Mesendoderm (in vitro differentiated cells): ENCODE measurements at regions not wholly inside any gene's neighbourhood (a gene's known extent, or its start where the extent isn't known, plus 50 kb on each side); places are given as distances from the start of the nearest gene placed in this dataset.

Source experiments
- DNase-seq: peaks from one replicate; pipeline ENCODE4 v3.0.0; 2013
- H2AK5ac ChIP-seq: 2 replicates; pipeline ENCODE4 v1.6.1; 2013; ENCODE audit warnings: low read length, inconsistent platforms
- H2BK120ac ChIP-seq: 2 replicates; pipeline ENCODE4 v1.6.1; 2013; ENCODE audit warnings: low read depth, mild to moderate bottlenecking, low read length, moderate library complexity, mixed read lengths
- H2BK15ac ChIP-seq: replicated peaks from 2 replicates; pipeline ENCODE4 v1.6.1; 2013; ENCODE audit warnings: low read depth, mild to moderate bottlenecking, moderate library complexity
- H2BK5ac ChIP-seq: 2 replicates; pipeline ENCODE4 v1.6.1; 2013; ENCODE audit warnings: low read length, inconsistent platforms
- H3K18ac ChIP-seq: 2 replicates; pipeline ENCODE4 v1.6.1; 2013; ENCODE audit warnings: mild to moderate bottlenecking, low read length, mixed read lengths
- H3K23ac ChIP-seq: one replicate; pipeline ENCODE4 v1.6.1; 2013; ENCODE audit warnings: low read length
- H3K27ac ChIP-seq: 2 replicates; pipeline ENCODE4 v1.5.1; 2013; ENCODE audit warnings: low read depth, mild to moderate bottlenecking, inconsistent platforms, low read length, moderate library complexity
- H3K27me3 ChIP-seq: 2 replicates; pipeline ENCODE4 v1.6.1; 2013; ENCODE audit warnings: low read length, control low read depth, mild to moderate bottlenecking, inconsistent platforms; ENCODE audit not compliant: insufficient read depth, poor library complexity
- H3K36me3 ChIP-seq: 2 replicates; pipeline ENCODE4 v1.6.1; 2013; ENCODE audit warnings: low read length, inconsistent platforms; ENCODE audit not compliant: control insufficient read depth, insufficient read depth
- H3K4ac ChIP-seq: one replicate; pipeline ENCODE4 v1.6.1; 2013; ENCODE audit warnings: low read depth, mild to moderate bottlenecking, low read length, moderate library complexity
- H3K4me1 ChIP-seq: 2 replicates; pipeline ENCODE4 v1.6.1; 2013; ENCODE audit warnings: low read depth, low read length, inconsistent platforms; ENCODE audit not compliant: control insufficient read depth
- H3K4me2 ChIP-seq: 2 replicates; pipeline ENCODE4 v1.6.1; 2013; ENCODE audit warnings: low read length
- H3K4me3 ChIP-seq: 2 replicates; pipeline ENCODE4 v1.5.1; 2013; ENCODE audit warnings: mild to moderate bottlenecking, low read length
- H3K56ac ChIP-seq: one replicate; pipeline ENCODE4 v1.6.1; 2013; ENCODE audit warnings: low read length
- H3K79me1 ChIP-seq: 2 replicates; pipeline ENCODE4 v1.6.1; 2013; ENCODE audit warnings: low read length, inconsistent platforms
- H3K79me2 ChIP-seq: 2 replicates; pipeline ENCODE4 v1.6.1; 2013; ENCODE audit warnings: mild to moderate bottlenecking, low read length; ENCODE audit not compliant: control insufficient read depth, insufficient read depth
- H3K9ac ChIP-seq: 2 replicates; pipeline ENCODE4 v1.6.1; 2013; ENCODE audit warnings: low read length, inconsistent platforms
- H4K5ac ChIP-seq: one replicate; pipeline ENCODE4 v1.6.1; 2013; ENCODE audit warnings: low read length
- H4K8ac ChIP-seq: one replicate; pipeline ENCODE4 v1.6.1; 2013; ENCODE audit warnings: low read depth, mild to moderate bottlenecking, control low read depth, low read length, moderate library complexity
- WGBS: extraction: QIAGEN DNeasy Blood & Tissue Kit; methylation state at CpG from one replicate; pipeline ENCODE4 v1.1.7; 2013; ENCODE audit warnings: low lambda C conversion rate, missing lambda C conversion rate; ENCODE audit not compliant: insufficient coverage; ENCODE audit errors: extremely low coverage; 5-methylcytosine and 5-hydroxymethylcytosine counted together

DNA sequence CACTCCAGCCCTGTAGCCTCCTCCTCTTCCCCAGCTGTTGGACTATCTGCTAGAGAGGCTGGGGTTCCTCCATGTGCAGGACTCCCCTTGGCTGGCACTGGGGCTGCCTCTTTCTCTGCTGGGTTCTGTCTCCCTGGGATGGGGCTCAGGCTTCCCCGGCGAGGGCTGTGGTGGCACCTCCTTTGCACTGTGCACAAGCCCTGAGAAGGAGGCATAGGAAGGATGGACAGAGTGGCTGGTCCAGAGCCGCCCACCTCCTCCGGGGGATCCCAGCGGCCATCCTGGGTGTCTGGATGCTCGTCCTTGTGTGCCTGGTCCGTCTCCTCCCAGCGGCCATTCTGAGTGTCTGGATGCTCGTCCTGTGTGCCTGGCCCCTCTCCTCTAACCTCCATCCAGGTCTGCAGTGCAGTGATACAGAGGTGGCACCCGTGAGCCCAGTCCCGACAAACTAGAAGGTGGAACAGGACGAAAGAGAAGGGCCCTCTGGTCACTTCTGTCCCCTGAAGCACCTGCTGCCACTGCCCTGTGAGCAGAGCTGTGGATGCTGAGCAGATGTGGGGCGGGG lies 633.7 kb downstream of the BRD1 start:
- no peak overlapping the region for H3K4me2 ChIP-seq
- H3K56ac ChIP-seq: no peak overlapping the region
- no peak overlapping the region for H4K8ac ChIP-seq
- H3K27me3 ChIP-seq: no peaks in the 10 kb centered on the region
- no peak overlapping the region for H2BK120ac ChIP-seq
- no peak for DNase-seq
- no peaks in the 10 kb centered on the region for H3K79me2 ChIP-seq
- no peak overlapping the region for H3K4ac ChIP-seq
- no peak overlapping the region for H3K4me3 ChIP-seq
- no peak overlapping the region for H2BK15ac ChIP-seq
- H3K4me1 ChIP-seq: no peaks in the 10 kb centered on the region
- no peaks in the 10 kb centered on the region for H3K36me3 ChIP-seq
- no CpG with 5 or more reads among the region's 13 CpGs for WGBS
- H3K18ac ChIP-seq: no peak overlapping the region
- no peak overlapping the region for H3K23ac ChIP-seq
- H3K27ac ChIP-seq: no peak overlapping the region
- H3K9ac ChIP-seq: no peak overlapping the region
- no peak overlapping the region for H2AK5ac ChIP-seq
- no peak overlapping the region for H2BK5ac ChIP-seq
- no peak overlapping the region for H4K5ac ChIP-seq
- no peaks in the 10 kb centered on the region for H3K79me1 ChIP-seq

DNA sequence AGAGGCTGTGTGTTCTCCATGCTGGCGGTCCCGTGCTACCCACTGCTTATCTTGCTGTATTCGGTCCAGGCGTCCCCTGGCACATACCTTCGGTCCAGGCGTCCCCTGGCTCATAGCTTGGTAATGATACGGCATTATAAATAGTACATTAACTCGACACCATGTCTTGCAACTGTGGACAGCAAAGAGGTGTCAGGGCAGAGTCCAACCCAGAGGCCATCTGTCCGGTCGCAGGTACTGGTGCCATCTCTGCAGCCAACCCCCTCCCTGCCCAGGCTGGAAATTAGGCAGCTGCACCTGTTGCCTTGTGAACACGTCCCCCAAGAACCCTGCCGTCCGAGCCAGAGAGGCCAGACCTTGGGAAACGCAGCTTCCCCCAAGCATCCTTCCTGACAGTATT lies 634.3 kb downstream of the BRD1 start:
- H2AK5ac ChIP-seq: no peak overlapping the region
- no peak overlapping the region for H3K27ac ChIP-seq
- no peak for DNase-seq
- H3K4ac ChIP-seq: no peak overlapping the region
- H3K79me1 ChIP-seq: no peaks in the 10 kb centered on the region
- no peak overlapping the region for H3K23ac ChIP-seq
- no peak overlapping the region for H4K8ac ChIP-seq
- H3K18ac ChIP-seq: no peak overlapping the region
- H3K79me2 ChIP-seq: no peaks in the 10 kb centered on the region
- H3K56ac ChIP-seq: no peak overlapping the region
- no peak overlapping the region for H4K5ac ChIP-seq
- no peaks in the 10 kb centered on the region for H3K4me1 ChIP-seq
- H3K9ac ChIP-seq: no peak overlapping the region
- H3K27me3 ChIP-seq: no peaks in the 10 kb centered on the region
- H3K36me3 ChIP-seq: no peaks in the 10 kb centered on the region
- no peak overlapping the region for H3K4me2 ChIP-seq
- H2BK5ac ChIP-seq: no peak overlapping the region
- H2BK15ac ChIP-seq: no peak overlapping the region
- WGBS: no CpG with 5 or more reads among the region's 14 CpGs
- no peak overlapping the region for H2BK120ac ChIP-seq
- no peak overlapping the region for H3K4me3 ChIP-seq

DNA sequence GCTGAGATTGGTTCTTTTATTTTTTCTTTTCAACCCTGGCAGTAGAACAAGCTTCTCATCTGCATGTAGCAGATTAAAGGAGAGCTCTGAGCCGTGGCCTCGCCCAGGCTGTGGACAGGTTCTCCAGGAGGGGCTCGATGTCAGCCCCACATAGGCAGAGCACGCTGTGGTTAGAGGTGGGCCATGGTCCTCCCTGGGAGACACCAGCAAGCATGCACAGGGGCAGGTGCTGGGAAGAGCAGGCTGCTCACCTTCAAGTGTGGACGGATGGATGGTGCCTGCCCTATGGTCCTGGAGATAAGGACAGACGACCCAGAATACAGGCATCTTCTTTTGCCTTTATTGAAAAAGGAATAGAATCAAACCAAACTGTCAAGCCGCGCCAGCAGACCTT lies 634.8 kb downstream of the BRD1 start:
- no peaks in the 10 kb centered on the region for H3K79me1 ChIP-seq
- H3K4me2 ChIP-seq: no peak overlapping the region
- H3K9ac ChIP-seq: no peak overlapping the region
- DNase-seq: no peak
- no peak overlapping the region for H3K27ac ChIP-seq
- H2BK5ac ChIP-seq: no peak overlapping the region
- H3K36me3 ChIP-seq: no peaks in the 10 kb centered on the region
- no peak overlapping the region for H3K4me3 ChIP-seq
- no peak overlapping the region for H3K18ac ChIP-seq
- no peak overlapping the region for H2BK15ac ChIP-seq
- H3K23ac ChIP-seq: no peak overlapping the region
- no CpG with 5 or more reads among the region's 8 CpGs for WGBS
- no peaks in the 10 kb centered on the region for H3K27me3 ChIP-seq
- no peaks in the 10 kb centered on the region for H3K4me1 ChIP-seq
- H3K56ac ChIP-seq: no peak overlapping the region
- H3K79me2 ChIP-seq: no peaks in the 10 kb centered on the region
- no peak overlapping the region for H4K5ac ChIP-seq
- no peak overlapping the region for H3K4ac ChIP-seq
- H2AK5ac ChIP-seq: no peak overlapping the region
- no peak overlapping the region for H4K8ac ChIP-seq
- no peak overlapping the region for H2BK120ac ChIP-seq

DNA sequence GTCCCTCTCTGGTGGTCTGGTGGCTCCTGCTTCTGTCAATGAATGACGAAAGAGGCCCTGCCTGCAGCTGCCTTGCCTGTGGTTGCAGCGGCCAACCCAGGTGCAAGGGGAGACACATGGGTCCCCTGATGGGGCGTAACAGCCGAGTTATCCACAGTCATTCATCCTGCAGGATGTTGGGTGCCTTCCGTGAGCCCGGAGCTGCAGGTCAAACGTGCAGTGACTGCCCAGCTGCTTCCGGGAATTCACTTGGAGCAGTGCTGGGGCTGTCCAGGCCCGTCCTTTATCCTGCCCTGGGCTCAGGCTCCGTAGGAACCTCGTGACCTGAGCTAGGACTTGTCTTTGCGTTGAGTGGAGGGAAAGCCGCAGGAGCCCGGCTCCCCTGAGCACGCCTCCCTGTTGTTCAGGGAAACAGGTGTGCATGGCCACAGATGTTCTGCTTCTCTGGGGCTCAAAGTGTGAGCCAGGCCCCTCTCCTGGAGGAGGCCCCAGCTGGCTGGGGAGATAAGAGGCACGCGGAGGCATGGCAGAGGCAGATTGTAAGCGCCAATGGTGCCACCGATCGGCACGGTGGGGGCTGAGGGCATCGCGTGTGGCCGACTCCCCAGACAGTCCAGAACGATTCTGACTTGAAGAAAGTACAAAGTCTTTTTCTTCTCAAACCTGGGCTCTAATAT lies 635.4 kb downstream of the BRD1 start:
- WGBS: no CpG with 5 or more reads among the region's 25 CpGs
- Histone ChIP-seq H2BK120ac (no peak overlapping the region), H3K4me2 (no peak overlapping the region), H2BK15ac (no peak overlapping the region), H3K4me1 (no peaks in the 10 kb centered on the region), H3K79me1 (no peaks in the 10 kb centered on the region), H3K56ac (no peak overlapping the region), H2AK5ac (no peak overlapping the region), H4K5ac (no peak overlapping the region), H3K23ac (no peak overlapping the region), H3K79me2 (no peaks in the 10 kb centered on the region), H2BK5ac (no peak overlapping the region), H3K4me3 (no peak overlapping the region), H3K36me3 (no peaks in the 10 kb centered on the region), H3K9ac (no peak overlapping the region), H3K27ac (no peak overlapping the region), H3K18ac (no peak overlapping the region), H4K8ac (no peak overlapping the region), H3K4ac (no peak overlapping the region), H3K27me3 (no peaks in the 10 kb centered on the region)
- no peak for DNase-seq

DNA sequence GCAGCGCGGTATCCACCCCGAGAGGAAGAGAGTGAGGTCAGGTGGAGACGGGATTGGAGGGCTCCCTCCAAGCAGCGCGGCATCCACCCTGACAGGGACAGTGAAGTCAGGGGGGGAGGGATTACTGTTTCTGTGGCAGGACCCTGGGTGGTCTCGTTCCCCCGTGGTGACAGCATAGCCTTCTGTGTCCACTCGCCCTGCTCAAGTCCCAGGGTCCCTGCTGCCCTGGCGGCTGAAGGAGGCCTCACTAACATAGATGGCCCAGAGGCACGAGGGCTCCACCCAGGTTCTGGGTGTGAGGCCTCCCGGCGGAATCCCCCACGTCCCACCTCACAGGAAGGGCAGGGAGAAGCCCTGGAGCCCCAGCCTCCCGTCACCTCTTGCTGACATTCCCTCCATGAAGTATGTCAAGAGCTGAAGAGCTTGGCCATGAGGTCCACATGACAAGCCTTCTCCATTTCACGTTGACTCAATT lies 636.1 kb downstream of the BRD1 start:
- H3K56ac ChIP-seq: no peak overlapping the region
- no peak for DNase-seq
- no CpG with 5 or more reads among the region's 16 CpGs for WGBS

More for the DNA sequence above, 636.1 kb downstream of the BRD1 start:
- Histone ChIP-seq H3K79me2 (no peaks in the 10 kb centered on the region), H4K5ac (no peak overlapping the region), H3K79me1 (no peaks in the 10 kb centered on the region), H3K4me3 (no peak overlapping the region), H3K9ac (no peak overlapping the region), H3K4me2 (no peak overlapping the region), H3K36me3 (no peaks in the 10 kb centered on the region), H3K4ac (no peak overlapping the region), H3K4me1 (no peaks in the 10 kb centered on the region), H2BK120ac (no peak overlapping the region), H3K27ac (no peak overlapping the region), H2BK15ac (no peak overlapping the region), H3K27me3 (no peaks in the 10 kb centered on the region), H2AK5ac (no peak overlapping the region), H2BK5ac (no peak overlapping the region), H4K8ac (no peak overlapping the region), H3K18ac (no peak overlapping the region), H3K23ac (no peak overlapping the region)
